ENCODE measurements at regions not wholly inside any gene's neighbourhood (a gene's known extent, or its start where the extent isn't known, plus 50 kb on each side); places are given as distances from the start of the nearest gene placed in this dataset.
"Not testable (repeated sequence)": the region's sequence is repeated elsewhere in the genome, so short reads cannot be mapped to it uniquely, and the experiment has no call there.

DNA sequence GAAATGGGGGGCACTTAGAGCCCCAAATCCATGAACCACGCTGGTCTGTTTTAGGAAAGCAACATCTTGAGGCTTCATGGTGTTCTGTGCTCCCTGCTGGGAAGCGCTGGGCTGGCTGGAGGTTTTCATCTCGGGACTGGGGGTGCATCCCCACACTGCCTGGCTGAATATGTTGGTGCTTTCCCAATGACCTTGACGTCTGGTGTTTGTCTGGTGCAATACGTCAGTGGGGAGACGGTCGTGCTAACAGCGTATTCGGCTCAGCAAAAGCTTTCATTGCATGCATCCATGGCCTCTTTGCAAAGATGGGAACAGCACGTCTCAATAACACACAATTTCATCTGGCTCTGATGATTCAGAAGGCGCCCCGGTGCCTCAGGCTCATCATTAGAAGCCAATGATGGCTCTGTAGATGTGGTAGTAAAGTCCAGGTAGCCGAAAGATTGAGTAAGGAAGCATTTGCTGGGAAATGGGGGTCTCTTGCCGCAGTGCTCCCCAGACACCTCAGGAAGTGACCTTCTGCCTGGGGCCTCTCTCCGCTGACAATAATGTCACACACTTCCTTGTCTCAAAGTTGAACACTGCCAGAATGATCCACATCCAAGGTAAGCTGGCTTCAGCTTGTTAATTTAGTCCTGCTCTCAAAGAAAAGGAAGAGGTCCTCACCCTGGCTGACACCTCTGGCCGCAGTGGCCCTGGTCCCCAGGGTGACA is 97.7 kb downstream of the ING1 start:
- no peak for DNase-seq

DNA sequence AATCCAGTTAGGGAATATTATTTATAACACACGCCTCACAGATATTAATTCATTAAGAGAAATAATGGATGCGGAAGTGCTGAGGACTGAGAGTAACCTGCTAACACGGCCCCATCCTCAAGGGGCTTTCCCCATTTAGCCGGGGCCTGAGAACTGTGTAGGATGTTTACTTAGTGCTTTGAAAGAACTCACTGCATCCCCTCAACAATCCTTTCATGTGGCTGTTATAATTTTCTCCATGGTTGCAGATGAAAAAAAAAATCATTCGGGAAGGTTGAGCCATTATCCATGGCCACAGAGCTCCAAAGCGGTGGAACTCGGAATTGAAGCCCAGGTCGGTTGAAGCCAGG is 98.2 kb downstream of the ING1 start:
- DNase-seq, result no peak

DNA sequence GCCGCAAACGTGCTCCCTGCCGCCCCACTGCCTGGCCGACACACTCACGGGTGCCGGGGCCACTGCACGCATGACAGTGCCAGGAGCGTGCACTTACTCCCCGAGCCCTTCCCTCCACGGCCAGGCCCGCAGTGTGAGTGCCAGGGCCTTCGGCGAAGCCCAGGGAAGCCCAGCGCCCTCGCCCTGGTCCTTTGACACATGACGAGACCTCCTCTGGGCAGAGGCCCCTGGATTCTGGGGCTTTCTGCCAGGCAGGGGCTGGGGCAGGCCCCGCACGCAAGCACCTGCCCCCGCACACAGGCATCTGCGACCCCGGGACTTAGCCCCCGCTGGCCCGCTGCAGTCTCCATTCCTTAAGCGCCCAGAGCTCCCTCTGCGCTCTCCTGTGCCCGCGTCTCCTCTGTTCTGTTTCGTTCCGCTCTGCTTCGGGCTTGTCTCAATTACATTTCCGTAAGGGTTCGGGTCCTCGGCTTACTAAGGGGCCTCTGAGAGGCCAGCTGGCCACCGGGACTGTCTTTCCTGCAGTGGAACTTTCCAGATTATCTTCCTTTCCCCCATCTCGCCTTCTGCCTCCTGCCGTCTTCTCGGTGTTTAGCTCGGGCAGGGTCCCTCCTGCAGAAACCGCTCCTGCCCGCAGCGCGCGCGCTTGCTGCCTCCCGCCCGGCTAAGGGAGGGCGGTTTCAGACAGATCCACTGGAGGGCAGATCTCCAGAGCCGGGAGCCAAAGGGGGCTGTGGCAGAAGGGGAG is 98.8 kb downstream of the ING1 start:
- peak; percentile 31 for DNase-seq

DNA sequence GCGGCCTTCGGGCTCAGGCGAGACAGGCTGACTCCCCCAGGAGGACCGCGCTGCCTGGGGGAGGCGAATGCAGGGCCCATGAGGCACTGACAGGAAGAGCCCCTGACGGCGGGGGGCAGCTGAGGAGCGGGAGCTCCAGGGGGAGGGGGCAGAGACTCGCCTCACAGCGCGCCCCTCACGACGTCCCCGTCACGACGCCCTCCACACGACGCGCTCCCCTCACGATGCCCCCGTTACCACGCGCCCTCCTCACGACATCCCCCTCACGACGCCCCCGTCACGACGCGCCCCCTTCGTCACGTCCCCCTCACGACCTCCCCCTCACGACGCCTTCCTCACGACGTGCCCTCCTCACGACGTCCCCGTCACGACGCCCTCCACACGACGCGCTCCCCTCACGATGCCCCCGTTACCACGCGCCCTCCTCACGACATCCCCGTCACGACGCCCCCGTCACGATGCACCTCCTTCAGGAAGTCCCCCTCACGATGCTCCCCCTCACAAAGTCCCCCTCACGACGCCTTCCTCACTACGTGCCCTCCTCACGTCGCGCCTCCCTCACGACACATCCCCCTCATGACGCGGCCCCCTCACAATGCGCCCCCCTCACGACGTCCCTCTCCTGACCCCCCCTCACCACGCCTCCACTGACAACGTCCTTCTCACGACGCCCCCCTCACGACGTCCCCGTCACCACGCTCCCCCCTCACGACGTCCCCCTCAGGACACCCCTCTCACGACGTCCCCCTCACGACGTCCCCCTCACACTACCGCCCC is 99.6 kb downstream of the ING1 start:
- DNase-seq, result no peak

DNA sequence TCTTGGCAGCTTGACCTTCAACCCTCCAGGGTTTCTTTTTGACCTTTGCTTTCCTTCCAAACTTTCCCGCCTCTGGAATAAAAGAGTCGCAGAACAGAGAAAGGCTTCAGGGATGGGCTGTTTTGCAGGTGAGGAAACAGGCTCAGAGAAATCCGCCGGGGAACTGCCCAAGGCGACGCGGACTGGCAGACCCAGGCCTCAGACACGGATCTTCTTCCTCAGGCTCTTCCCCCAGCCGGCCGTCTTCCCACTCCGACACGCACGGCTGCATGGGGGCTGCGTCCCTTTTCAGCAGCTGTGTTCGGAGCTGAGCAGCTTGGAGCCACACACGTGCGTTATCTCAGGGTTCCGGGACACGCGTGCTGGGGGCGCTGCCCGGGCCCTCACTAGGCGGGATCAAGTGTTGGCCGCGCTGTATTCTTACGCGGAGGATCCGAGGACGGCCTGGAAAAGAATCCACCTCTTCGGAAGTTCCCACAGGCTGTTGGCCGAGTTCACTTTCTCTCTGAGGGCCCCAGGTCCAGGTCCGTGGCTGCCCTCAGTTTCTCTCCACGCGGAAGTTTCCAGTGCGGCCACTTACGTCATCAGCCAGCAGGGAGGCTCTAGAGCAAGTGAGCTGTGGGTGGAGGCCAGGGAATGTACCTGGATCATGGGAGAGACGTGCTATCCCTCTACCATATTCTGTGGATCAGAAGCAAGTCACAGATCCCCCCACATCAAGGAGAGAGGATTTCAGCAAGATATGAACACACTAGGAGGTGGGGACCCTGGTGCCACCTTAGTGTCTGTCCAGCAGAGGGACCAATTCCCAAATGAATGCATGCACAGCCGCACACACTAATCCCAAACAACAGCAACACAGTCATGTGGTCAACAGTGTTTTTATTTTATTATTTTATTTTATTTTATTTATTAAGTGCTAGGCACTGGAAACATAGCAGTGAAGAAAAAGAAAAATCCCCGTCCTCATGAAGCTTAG is 100.4 kb downstream of the ING1 start:
- no peak for DNase-seq

DNA sequence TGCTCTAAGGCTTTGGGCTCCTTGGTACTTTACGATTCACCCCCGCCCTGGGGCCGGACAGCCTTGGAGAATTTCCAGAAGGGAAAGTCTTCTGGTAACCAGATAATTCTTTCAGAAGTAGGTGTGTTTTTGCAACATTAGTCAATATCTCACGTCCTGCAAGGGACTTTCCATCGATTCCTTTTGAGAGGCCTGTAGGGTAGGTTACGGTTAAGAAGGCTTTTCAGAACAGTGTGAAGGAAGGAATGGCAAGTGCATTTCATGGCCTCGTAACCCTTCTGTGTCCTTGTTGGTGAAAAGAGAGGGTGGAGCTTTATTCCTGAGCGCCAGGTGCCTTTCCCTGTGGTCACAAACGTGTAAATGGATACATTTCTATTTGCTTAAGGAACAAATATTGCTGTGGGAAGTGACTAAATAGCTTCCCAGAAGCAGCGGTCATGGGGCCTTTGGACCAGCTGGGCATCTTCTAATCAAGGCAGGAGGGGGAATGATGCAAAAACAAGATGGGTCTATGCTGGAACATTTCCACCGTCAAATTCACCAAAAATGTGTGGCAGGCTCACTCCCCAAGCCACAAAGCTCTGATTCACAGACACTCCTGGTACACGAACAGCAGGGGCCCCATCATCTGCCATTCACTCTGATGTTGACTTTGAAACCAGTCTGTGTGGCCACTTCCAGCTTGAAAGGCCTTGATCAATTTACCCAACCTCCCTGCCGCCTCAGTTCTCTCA is 99.2 kb downstream of the ANKRD10 start:
- no peak for DNase-seq

DNA sequence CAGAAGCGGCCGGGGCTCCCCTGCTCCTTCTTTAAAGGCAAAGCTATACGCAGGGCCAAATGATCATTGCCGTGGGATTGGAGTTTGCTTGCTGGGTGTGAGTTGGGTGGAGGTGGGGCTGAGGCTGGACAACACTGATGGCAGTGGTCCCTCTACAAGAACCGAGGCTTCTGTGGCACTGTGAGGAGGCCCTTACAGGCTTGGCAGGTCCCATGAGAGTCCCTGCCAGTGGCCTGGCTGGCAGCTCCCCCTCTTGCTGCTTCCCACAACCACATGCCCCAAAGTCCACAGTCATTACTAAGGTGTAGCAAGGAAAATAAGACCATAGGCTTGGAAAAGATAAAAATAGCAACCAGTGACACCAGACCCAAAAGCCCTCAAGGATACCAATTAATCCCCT is 98.4 kb downstream of the ANKRD10 start:
- no peak for DNase-seq

DNA sequence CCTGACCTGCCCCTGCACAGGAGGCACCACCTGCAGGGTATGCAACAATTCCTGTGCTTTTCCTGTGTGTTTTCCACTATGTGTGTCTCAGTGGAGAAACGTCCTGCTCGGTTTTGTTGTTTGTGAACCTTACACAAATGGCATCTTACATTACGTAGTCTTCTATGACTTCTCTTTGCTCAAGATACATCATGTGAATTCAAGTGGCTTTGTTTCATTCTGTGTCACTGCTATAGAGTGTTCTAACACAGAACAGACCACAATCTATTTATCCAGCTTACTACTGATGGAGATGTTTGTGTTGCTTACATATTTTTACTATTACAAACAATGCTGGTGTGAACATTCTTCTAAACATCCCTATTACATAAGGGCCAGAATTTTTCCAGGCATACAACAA is 97.7 kb downstream of the ANKRD10 start:
- DNase-seq, result no peak

DNA sequence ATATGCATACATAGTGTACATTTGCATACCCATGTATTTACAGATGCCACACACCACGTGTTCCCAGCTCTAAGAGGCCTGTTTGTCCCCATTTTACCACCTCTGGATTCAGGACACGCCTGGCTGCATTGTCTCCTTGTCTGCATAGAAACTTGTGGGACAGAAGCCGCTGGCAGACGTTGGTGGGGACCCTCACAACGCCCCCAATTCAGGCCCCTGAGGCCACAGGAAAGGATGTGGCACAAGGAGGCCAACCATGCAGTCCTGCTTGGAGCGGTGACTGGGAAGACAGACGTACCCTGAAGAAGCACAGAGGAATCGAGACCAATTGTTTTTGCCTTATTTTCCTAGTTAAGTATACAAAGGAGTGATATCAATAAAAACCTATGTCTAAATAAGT is 96.1 kb downstream of the ANKRD10 start:
- DNase-seq, result no peak

DNA sequence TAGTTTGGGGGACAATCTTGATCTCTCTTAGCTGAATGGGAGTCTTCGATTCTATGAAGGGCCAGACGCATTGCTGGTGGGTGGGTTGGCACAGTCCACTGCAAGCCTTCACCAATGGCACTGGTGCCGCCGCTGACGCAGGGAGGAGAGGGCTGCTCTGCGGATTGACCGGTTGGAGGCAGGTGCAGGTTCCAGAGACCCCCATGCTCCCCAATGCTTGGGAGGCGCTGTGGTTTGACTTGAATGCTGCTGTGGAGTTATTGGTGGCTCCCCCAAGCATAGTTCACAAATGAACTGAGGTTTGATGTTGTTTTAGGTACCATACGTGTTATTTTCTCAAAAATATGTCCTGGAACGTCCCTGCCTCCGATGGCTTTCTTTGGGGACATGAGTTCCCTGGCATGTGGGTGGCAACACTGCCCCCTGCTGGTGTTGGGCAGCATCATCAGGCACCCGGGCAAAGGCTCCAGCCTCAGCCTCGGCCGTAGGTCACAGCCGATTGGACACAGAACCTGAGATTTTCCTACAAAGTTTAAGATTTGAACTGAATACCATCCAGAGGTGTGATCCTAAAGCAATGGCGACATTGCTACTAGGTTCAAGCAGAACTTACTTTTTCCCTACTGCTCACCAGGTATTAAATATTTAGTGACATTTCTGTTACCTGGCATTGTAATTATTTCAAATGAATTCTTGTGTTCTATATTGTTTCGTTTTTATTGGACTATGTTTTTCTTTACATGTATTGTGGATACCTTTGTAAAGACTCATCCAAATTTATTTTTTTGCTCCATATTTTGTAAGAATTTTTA is 95.5 kb downstream of the ANKRD10 start:
- peak; percentile 57 for DNase-seq

DNA sequence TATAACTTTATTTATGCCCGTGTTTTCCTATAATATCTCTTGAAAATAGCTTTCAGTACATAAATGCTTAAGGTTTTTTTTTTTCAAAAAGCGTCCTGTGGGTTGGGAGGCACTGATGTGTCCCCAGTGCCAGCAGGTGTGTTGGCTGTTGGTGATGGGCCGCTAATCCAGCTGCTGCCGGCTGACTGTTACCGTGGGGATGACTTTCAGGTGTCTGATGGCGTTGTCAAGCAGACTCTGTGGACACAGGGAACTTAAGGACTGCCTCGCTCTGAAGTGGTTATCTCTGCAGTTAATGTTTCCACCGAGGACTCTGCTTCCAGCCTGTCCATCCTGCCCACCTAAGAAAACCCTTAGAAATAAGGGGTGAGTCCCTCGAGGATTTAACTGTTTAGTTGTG is 94.5 kb downstream of the ANKRD10 start:
- no peak for DNase-seq

DNA sequence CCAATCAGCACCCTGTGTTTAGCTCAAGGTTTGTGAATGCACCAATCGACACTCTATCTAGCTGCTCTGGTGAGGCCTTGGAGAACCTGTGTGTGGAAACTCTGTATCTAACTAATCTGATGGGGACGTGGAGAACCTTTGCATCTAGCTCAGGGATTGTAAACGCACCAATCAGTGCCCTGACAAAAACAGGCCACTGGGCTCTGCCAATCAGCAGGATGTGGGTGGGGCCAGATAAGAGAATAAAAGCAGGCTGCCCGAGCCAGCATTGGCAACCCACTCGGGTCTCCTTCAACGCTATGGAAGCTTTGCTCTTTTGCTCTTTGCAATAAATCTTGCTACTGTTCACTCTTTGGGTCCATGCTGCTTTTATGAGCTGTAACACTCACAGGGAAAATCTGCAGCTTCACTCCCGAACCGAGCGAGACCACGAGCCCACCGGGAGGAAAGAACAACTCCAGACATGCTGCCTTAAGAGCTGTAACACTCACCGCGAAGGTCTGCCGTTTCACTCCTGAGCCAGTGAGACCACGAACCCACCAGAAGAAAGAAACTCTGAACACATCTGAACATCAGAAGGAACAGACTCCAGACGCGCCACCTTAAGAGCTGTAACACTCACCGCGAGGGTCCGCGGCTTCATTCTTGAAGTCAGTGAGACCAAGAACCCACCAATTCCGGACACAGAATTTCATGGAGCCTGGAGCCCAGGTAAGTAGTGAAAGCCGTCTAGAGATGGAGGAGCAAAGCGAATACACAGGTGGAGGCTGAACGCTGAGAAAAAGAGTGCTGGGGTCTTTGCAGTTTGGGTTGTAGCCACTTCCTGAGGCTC is 92.8 kb downstream of the ANKRD10 start:
- DNase-seq, result not testable (repeated sequence)

DNA sequence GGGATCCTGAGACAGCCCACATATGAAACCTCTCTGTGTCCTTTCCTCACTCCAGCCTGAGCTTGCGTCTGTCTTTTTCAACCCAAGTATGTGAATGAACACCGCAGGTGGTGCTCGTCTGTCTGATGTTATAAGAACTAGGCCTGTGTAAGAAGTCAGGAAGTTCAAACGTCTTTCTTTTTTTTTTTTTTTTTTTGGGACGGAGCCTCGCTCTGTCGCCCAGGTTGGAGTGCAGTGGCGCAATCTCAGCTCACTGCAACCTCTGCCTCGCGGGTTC is 92.3 kb downstream of the ANKRD10 start:
- no peak for DNase-seq

DNA sequence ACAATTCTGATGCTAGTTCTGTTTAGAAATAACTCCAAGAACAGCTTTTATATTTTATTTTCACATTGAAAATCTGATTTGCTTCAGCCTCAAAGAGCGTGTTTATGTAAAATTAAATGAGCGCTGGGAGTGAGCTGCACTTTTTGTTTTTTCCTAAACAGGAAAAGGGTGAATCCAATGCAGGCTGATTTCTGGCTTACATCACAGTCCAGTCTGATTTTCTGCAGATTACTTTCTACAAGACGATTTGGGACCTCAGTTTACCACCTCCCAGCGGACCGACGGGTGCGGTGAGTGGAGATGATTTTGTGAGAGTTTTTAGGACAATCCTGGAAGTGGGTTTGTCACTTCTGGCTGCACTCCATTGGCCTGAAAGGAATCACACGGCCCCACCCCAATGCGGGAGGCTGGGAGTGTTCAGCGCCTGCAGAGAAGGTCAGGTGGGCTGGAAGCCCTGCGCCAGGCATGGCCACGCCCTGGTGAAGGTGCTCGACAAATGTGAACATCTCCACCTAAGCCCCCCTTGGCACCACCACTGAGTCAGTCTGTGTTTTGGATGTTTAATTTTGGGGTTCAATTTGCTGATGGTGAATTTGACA is 90.1 kb downstream of the ANKRD10 start:
- DNase-seq, result no peak

DNA sequence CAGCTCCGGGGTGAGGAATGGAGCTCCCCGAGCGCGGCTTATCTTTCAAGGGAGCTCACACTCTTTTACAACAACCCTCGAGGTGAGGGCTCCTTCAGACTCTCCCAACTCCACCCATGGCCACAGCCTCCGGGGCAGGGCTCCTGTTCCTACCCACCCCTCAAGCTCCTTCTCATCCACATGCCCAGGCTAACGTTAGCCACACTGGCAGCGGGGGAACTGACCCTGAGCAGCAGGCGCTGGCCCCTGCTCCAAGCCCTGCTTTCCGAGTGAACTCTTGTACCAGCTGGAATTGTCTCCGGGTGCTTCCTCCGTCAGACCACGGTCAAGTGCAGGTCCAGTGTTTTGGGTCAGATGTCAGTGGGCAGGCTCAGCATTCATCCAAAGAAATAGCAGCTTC is 89.4 kb downstream of the ANKRD10 start:
- DNase-seq, result no peak

DNA sequence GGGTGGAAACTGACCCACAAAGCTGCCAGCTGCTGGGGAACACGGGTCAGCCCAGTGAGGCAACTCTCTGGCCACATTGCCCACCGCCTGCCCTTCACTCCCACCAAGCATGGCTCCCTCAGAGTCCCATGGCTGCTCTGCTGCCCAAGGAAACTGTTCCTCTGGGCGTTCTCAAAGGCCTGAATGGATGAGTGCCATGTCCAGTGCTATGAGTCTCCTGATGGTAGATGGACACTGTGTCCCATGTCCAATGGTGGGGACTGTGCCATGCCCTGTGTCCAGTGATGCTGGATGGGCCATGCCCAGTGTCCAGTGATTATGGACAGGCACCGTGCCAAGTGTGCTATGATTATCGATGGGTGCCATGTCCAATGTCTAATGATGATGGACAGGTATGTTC is 88.8 kb downstream of the ANKRD10 start:
- no peak for DNase-seq

DNA sequence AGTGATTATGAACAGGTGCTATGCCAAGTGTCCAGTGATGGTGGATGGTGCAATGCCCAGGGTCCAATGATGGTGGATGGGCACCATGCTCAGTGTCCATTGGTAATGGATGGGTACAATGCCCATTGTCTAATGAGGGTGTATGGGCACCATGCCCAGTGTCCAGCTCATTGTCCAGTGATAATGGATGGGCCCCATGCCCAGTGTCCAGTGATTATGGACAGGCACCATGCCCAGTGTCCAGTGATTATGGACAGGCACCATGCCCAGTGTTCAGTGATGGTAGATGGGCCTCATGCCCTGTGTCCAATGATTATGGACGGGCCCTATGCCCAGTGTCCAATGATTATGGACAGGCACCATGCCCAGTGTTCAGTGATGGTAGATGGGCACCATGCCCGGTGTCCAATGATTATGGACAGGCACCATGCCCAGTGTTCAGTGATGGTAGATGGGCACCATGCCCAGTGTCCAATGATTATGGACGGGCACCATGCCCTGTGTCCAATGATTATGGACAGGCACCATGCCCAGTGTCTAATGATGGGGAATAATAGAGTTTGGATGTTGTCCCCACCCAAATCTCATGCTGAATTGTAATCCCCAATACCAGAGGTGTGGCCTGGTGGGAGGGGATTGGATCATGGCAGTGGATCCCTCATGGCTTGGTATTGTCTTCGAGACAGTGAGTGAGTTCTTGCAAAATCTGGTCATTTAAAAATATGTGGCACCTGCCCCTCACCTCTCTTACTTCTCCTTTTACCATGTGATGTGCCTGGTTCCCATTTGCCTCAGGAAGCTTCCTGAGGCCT is 87.8 kb downstream of the ANKRD10 start:
- DNase-seq, result no peak

All from fibroblast of skin of right biceps (primary cell).